SU-DHL-6 (cell line): ENCODE measurements at regions not wholly inside any gene's neighbourhood (a gene's known extent, or its start where the extent isn't known, plus 50 kb on each side); places are given as distances from the start of the nearest gene placed in this dataset.

Experiments
- H2AFZ ChIP-seq: fragments of 200-600 bp; sonication (generic); 2 replicates; pipeline ENCODE4 v1.6.1; 2014; ENCODE audit warnings: low read depth, mild to moderate bottlenecking, moderate library complexity, mixed read lengths, antibody characterized with exemption, low read length; ENCODE audit not compliant: severe bottlenecking
- H3F3A ChIP-seq: fragments of 200-600 bp; shearing (Covaris generic); 2 replicates; pipeline ENCODE4 v1.6.0; 2016; ENCODE audit warnings: antibody characterized with exemption, mild to moderate bottlenecking; ENCODE audit not compliant: insufficient read depth
- H3K27ac ChIP-seq: fragments of 200-600 bp; sonication (generic); 2 replicates; pipeline ENCODE4 v1.5.1; 2016; ENCODE audit warnings: low read depth, mild to moderate bottlenecking, low read length, moderate library complexity, mixed read lengths
- H3K27me3 ChIP-seq: fragments of 200-600 bp; sonication (generic), shearing (Covaris generic); 2 replicates; pipeline ENCODE4 v1.6.0; 2014; ENCODE audit warnings: mild to moderate bottlenecking, low read length
- H3K36me3 ChIP-seq: fragments of 200-600 bp; sonication (generic); 2 replicates; pipeline ENCODE4 v1.6.1; 2014; ENCODE audit warnings: mild to moderate bottlenecking, low read length, mixed read lengths
- H3K4me2 ChIP-seq: fragments of 300-600, 200-600 bp; shearing (Covaris generic), sonication (generic); 2 replicates; pipeline ENCODE4 v1.6.0; 2014; ENCODE audit warnings: low read length, low read depth, mild to moderate bottlenecking; ENCODE audit not compliant: poor library complexity, severe bottlenecking
- H3K4me3 ChIP-seq: fragments of 200-600 bp; sonication (generic); 2 replicates; pipeline ENCODE4 v1.5.1; 2014; ENCODE audit warnings: antibody characterized with exemption, low read length, mild to moderate bottlenecking, mixed read lengths; ENCODE audit not compliant: insufficient read depth, poor library complexity, severe bottlenecking
- H3K79me2 ChIP-seq: fragments of 200-600 bp; sonication (generic); 2 replicates; pipeline ENCODE4 v1.6.1; 2014; ENCODE audit warnings: mild to moderate bottlenecking, low read length, moderate library complexity; ENCODE audit not compliant: insufficient read depth
- H3K9ac ChIP-seq: fragments of 200-600 bp; sonication (generic); 2 replicates; pipeline ENCODE4 v1.7.0; 2014; ENCODE audit warnings: mild to moderate bottlenecking, low read length
- H3K9me2 ChIP-seq: fragments of 200-600 bp; sonication (generic); replicated peaks from 2 replicates; pipeline ENCODE4 v1.6.1; 2014; ENCODE audit warnings: low read length; ENCODE audit not compliant: insufficient read depth
- H3K9me3 ChIP-seq: fragments of 200-600 bp; sonication (generic); 2 replicates; pipeline ENCODE4 v1.6.1; 2014; ENCODE audit warnings: low read length, mixed read lengths; ENCODE audit not compliant: insufficient read depth
- H4K20me1 ChIP-seq: fragments of 200-600 bp; sonication (generic); 2 replicates; pipeline ENCODE4 v1.6.1; 2014; ENCODE audit warnings: low read depth, mild to moderate bottlenecking, antibody characterized with exemption, low read length, moderate library complexity, mixed read lengths
- EZH2phosphoT487 ChIP-seq: fragments of 200-600 bp; sonication (generic), shearing (Covaris generic); conservative IDR thresholded peaks from 2 replicates; pipeline ENCODE4 v1.6.1; 2018; ENCODE audit warnings: mild to moderate bottlenecking, antibody characterized with exemption, low read length, moderate library complexity, mixed read lengths
- TF ChIP-seq, protein P1 (sequence below): fragments of 200-600 bp; sonication (generic); IDR thresholded peaks from one replicate; pipeline ENCODE4 v1.5.1; 2017; ENCODE audit warnings: antibody characterized with exemption, mild to moderate bottlenecking, low read length, moderate library complexity; ENCODE audit not compliant: insufficient read depth, poor library complexity, severe bottlenecking

DNA sequence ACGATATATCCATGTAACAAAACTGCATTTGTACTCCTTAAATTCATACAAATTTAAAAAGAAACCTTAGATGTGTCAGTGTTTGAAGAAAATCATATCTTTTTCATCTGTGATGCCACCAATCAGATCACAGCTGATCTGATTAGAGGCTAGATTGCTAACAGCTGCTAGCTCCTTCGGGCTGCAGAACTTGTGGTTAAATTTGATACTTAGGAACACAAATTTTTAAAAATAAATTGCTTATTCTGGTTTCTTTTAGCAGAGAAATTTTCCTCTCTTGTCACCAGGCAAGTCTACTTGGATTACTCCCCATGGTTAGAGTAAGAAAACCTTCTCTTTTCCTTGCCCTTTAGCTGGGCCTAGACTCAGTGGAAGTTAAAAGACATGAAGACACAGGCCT lies 94.6 kb upstream of the RANBP6 start:
- Histone ChIP-seq H3F3A (no peaks in the 10 kb centered on the region), H3K4me3 (no peak overlapping the region), H3K27ac (no peak overlapping the region), H3K9me2 (no peaks in the 10 kb centered on the region), H3K9me3 (no peaks in the 10 kb centered on the region), H3K79me2 (no peaks in the 10 kb centered on the region), H3K27me3 (no peaks in the 10 kb centered on the region), H3K9ac (no peak overlapping the region), H3K4me2 (no peak overlapping the region), H4K20me1 (no peaks in the 10 kb centered on the region), H3K36me3 (no peaks in the 10 kb centered on the region), H2AFZ (no peak overlapping the region)
- TF ChIP-seq, protein P1, sequence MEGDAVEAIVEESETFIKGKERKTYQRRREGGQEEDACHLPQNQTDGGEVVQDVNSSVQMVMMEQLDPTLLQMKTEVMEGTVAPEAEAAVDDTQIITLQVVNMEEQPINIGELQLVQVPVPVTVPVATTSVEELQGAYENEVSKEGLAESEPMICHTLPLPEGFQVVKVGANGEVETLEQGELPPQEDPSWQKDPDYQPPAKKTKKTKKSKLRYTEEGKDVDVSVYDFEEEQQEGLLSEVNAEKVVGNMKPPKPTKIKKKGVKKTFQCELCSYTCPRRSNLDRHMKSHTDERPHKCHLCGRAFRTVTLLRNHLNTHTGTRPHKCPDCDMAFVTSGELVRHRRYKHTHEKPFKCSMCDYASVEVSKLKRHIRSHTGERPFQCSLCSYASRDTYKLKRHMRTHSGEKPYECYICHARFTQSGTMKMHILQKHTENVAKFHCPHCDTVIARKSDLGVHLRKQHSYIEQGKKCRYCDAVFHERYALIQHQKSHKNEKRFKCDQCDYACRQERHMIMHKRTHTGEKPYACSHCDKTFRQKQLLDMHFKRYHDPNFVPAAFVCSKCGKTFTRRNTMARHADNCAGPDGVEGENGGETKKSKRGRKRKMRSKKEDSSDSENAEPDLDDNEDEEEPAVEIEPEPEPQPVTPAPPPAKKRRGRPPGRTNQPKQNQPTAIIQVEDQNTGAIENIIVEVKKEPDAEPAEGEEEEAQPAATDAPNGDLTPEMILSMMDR, result no peak
- no peak for TF ChIP-seq EZH2phosphoT487

DNA sequence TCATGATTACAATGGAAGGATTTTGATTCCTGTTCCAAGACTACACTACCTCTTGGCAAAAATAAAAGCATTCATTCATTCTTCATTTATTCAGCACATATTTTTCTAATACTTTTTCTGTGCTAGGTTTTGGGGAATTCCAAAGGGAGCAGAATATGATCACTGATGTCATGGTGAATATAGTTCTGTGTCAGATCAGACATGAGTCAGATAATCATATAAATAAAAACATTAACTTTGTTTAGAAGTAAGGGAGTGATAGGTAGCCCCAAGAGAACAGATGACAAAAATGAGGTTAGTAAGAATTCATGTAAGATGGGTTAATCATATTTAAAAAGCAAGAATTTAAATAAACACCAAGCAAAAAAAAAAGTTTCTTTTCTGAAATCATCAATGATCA lies 94.1 kb upstream of the RANBP6 start:
- Histone ChIP-seq H4K20me1 (no peaks in the 10 kb centered on the region), H3K27me3 (no peaks in the 10 kb centered on the region), H2AFZ (no peak overlapping the region), H3K9ac (no peak overlapping the region), H3K9me3 (no peaks in the 10 kb centered on the region), H3K4me3 (no peak overlapping the region), H3K36me3 (no peaks in the 10 kb centered on the region), H3K27ac (no peak overlapping the region), H3F3A (no peaks in the 10 kb centered on the region), H3K4me2 (no peak overlapping the region), H3K79me2 (no peaks in the 10 kb centered on the region), H3K9me2 (no peaks in the 10 kb centered on the region)
- TF ChIP-seq, protein P1, result no peak
- no peak for TF ChIP-seq EZH2phosphoT487

DNA sequence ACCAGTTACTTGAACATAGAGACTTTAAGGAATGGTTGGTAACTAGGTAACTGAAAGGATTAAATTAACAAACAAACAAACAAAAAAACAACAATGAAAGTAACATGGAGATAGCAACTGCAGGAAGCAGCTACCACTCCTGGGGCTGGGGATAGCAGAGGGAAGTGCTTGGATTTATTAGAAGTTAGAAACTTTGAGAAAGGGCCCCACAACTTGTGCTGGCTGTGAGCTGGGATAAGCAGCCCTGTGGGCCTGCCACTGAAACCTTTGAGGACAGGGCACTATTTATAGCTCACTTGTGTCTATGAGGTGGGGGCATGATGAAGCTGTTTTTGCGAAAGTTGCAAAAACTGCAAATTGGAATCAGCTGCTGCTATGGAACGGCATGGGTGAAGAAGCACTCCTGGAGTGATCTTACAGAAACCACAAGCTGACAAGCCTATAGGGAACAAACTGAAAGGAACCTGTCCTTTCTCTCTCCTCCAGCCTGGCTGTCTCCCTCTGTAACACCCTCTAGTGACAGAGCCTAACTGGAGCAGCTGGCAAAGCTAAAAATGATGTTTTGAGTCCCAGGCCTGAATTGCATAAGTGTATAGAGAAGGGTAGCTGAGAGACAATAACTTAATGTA lies 91.4 kb upstream of the RANBP6 start:
- no peaks in the 10 kb centered on the region for H3K36me3 ChIP-seq
- H3K9me3 ChIP-seq, result no peaks in the 10 kb centered on the region
- H3F3A ChIP-seq, result no peaks in the 10 kb centered on the region
- TF ChIP-seq, protein P1, result no peak
- no peak for TF ChIP-seq EZH2phosphoT487
- H3K79me2 ChIP-seq, result no peaks in the 10 kb centered on the region
- H3K4me3 ChIP-seq, result no peak overlapping the region
- H2AFZ ChIP-seq, result no peak overlapping the region
- H4K20me1 ChIP-seq, result no peaks in the 10 kb centered on the region
- no peak overlapping the region for H3K4me2 ChIP-seq
- H3K9ac ChIP-seq, result no peak overlapping the region
- no peaks in the 10 kb centered on the region for H3K27me3 ChIP-seq
- H3K27ac ChIP-seq, result no peak overlapping the region
- no peaks in the 10 kb centered on the region for H3K9me2 ChIP-seq
